C4-2B (cell line): ENCODE measurements at regions not wholly inside any gene's neighbourhood (a gene's known extent, or its start where the extent isn't known, plus 50 kb on each side); places are given as distances from the start of the nearest gene placed in this dataset.

ENCODE experiments used
- CTCF ChIP-seq: fragments of 450-650 bp; conservative IDR thresholded peaks from 2 replicates; pipeline ENCODE4 v1.5.1; 2017; ENCODE audit warnings: mild to moderate bottlenecking
- ZFX ChIP-seq: fragments of 450-650 bp; IDR thresholded peaks from 2 replicates; pipeline ENCODE4 v1.6.1; 2017

GRCh38 chr6:50973464-50973863 is 154.8 kb downstream of the TFAP2B start:
- TF ChIP-seq CTCF (no peak), ZFX (no peak)
